Stimulated activated CD4-positive, alpha-beta T cell treated with anti-CD3 and anti-CD28 coated beads, Interleukin-15, amount 100 ng/mL, for 1 hour (primary cell): ENCODE measurements at regions not wholly inside any gene's neighbourhood (a gene's known extent, or its start where the extent isn't known, plus 50 kb on each side); places are given as distances from the start of the nearest gene placed in this dataset.
"Not testable (repeated sequence)": the region's sequence is repeated elsewhere in the genome, so short reads cannot be mapped to it uniquely, and the experiment has no call there.

ENCODE experiments used
- DNase-seq, 2 donors: peaks; one replicate each; pipeline ENCODE4 v3.0.0-alpha.2; 2020; ENCODE audit warnings: low read depth in 1 of 2, low spot score in 1 of 2

- peak; percentile 29 to 57 for DNase-seq
Observed at GRCh38 chr16:22436823-22437652, 62.6 kb upstream of the CDR2 start.

GRCh38 chr16:22436326-22436822, 62.0 kb upstream of the CDR2 start:
- not testable (repeated sequence) for DNase-seq

- DNase-seq: not testable (repeated sequence)
Observed at GRCh38 chr16:22431314-22431713, 56.9 kb upstream of the CDR2 start.

- DNase-seq: no peak
Observed at GRCh38 chr16:22428654-22429053, 54.2 kb upstream of the CDR2 start.

GRCh38 chr16:22427556-22427955, 53.1 kb upstream of the CDR2 start:
- no peak for DNase-seq

- no peak for DNase-seq
Observed at GRCh38 chr16:22425847-22426246, 51.4 kb upstream of the CDR2 start.

GRCh38 chr16:22425036-22425801, 50.8 kb upstream of the CDR2 start:
- no peak for DNase-seq

GRCh38 chr16:22424161-22424937, 49.9 kb upstream of the CDR2 start:
- DNase-seq: no peak
